Heart left ventricle (tissue), 16 donors: ENCODE measurements at regions not wholly inside any gene's neighbourhood (a gene's known extent, or its start where the extent isn't known, plus 50 kb on each side); places are given as distances from the start of the nearest gene placed in this dataset.

Experiments used
- ATAC-seq, 4 donors: fragments of 200-7000 bp; cut with Tn5 transposase; one replicate each; pipeline ENCODE4 v1.9.1; 2020 to 2022; ENCODE audit warnings: moderate library complexity in 4 of 4, mild to moderate bottlenecking in 3 of 4, moderate number of reproducible peaks in 1 of 4
- DNase-seq, 5 donors: peaks; one replicate each; pipeline ENCODE4 v3.0.0-alpha.2; 2020
- H3K27ac ChIP-seq, 12 donors: fragments of 200-600 bp; sonication (generic) in 4 of 12; one replicate each; pipeline versions ENCODE4 v1.5.0 to v1.8.0; 2016 to 2022; ENCODE audit warnings: mild to moderate bottlenecking in 2 of 12
- H3K27me3 ChIP-seq, 9 donors: fragments of 200-600 bp; sonication (generic) in 2 of 9; one replicate each; pipeline versions ENCODE4 v1.5.1 to v1.8.0; 2016 to 2022; ENCODE audit warnings: mild to moderate bottlenecking in 3 of 9
- H3K36me3 ChIP-seq, 9 donors: fragments of 200-600 bp; sonication (generic) in 2 of 9; one replicate each; pipeline versions ENCODE4 v1.5.0 to v1.8.0; 2018 to 2022; ENCODE audit warnings: mild to moderate bottlenecking in 2 of 9
- H3K4me1 ChIP-seq, 12 donors: fragments of 200-600 bp; sonication (generic) in 4 of 12; one replicate each; pipeline versions ENCODE4 v1.5.0 to v1.8.0; 2016 to 2022; ENCODE audit warnings: mild to moderate bottlenecking in 3 of 12
- H3K4me3 ChIP-seq, 12 donors: fragments of 200-600 bp; sonication (generic) in 4 of 12; one replicate each; pipeline versions ENCODE4 v1.5.0 to v1.8.0; 2017 to 2022; ENCODE audit warnings: mild to moderate bottlenecking in 9 of 12, moderate library complexity in 4 of 12
- H3K9me3 ChIP-seq, 12 donors: fragments of 200-600 bp; sonication (generic) in 4 of 12; one replicate each; pipeline versions ENCODE4 v1.5.0 to v1.8.0; 2016 to 2022; ENCODE audit warnings: mild to moderate bottlenecking in 1 of 12
- CTCF ChIP-seq, 12 donors: fragments of 200-600 bp; sonication (generic) in 4 of 12; IDR thresholded peaks; one replicate each; pipeline versions ENCODE4 v1.5.0 to v1.8.0; 2018 to 2022; ENCODE audit warnings: antibody characterized with exemption in 12 of 12, mild to moderate bottlenecking in 5 of 12
- POLR2A ChIP-seq, 2 donors: fragments of 450-650 bp; IDR thresholded peaks; one replicate each; pipeline ENCODE4 v1.6.1; 2017; ENCODE audit warnings: antibody characterized with exemption in 2 of 2, mild to moderate bottlenecking in 2 of 2, moderate library complexity in 2 of 2
- WGBS, 4 donors: extraction: QIAGEN DNeasy Blood & Tissue Kit in 2 of 4; methylation state at CpG; one replicate each; pipeline versions ENCODE4 v1.1.5 to v1.1.7; 2013 to 2018; 5-methylcytosine and 5-hydroxymethylcytosine counted together
- intact Hi-C, 10 donors: fragments of 100-400 bp; cut with DNase I; formaldehyde crosslinking; loops; one replicate each; pipeline versions ENCODE4 v1.11.1 to v1.14.2; 2022
- donor health status: ischemic (EF 13 %, LVEDD 7.1; RV severe dilation, severe dysfunction).
- donor health status: healthy with polysubstance abuse.
- donor health status: DM: no; HTN: yes; CAD: no.
- donor health status: DM: no; HTN: no; CAD: no.
- donor health status: ischemic (EF 25% LVEDD 6.9; RV normal size, moderate dysfunction).
- donor health status: ischemic (EF 25% LVEDD 5.7; RV mildly dilated, moderate dysfunction).
- donor health status: healthy.
- donor health status: DM: yes; HTN: yes; CAD: no.
- donor health status: ischemic (EF 35%, LVEDD 5.7; RV mildly dilated, moderate dysfunction).
- donor health status: nonischemic (EF 11% LVEDD 7.7; RV severe dilation, severe dysfunction).
- donor health status: DM: yes; HTN: yes; CAD: no.
- donor health status: PGD.
- donor health status: ischemic (EF 29% LVEDD 5.4; RV normal size, mild dysfunction).
- donor health status: nonischemic (EF 23%, LVEDD 6.1; RV moderate dilation, normal function).

- WGBS, 4 donors, result 85 to 88% (median 86%) methylated on average over 15 to 17 of the region's 17 CpGs
- TF ChIP-seq CTCF (IDR thresholded peaks at IDR 0.05) (no peak), POLR2A (IDR thresholded peaks at IDR 0.05) (no peak)
- Histone ChIP-seq H3K4me1 (peaks cover 0 to 8% (median 0%) of the 10 kb centered on the region in 12 donors), H3K27me3 (peaks cover 0 to 64% (median 13%) of the 10 kb centered on the region in 9 donors), H3K4me3 (no peak overlapping the region), H3K27ac (no peak overlapping the region), H3K9me3 (peaks cover 0 to 10% (median 5%) of the 10 kb centered on the region in 12 donors), H3K36me3 (no peaks in the 10 kb centered on the region)
- DNase-seq, result no peak
- intact Hi-C loops, result no loop called here
- no peak for ATAC-seq
Observed at GRCh38 chr22:27090611-27091011, 433.2 kb downstream of the MIAT start.

- H3K27me3 ChIP-seq, result peaks cover 0 to 47% (median 4%) of the 10 kb centered on the region in 9 donors
- peaks cover 0 to 8% (median 0%) of the 10 kb centered on the region in 12 donors for H3K4me1 ChIP-seq
- WGBS, 4 donors, result 67 to 96% (median 76%) methylated on average over 4 of the region's 4 CpGs
- DNase-seq (no peak), ATAC-seq (no peak)
- H3K9me3 ChIP-seq, result peaks cover 0 to 4% (median 0%) of the 10 kb centered on the region in 12 donors
- intact Hi-C loops, result no loop called here
- H3K27ac ChIP-seq, result no peak overlapping the region
- no peaks in the 10 kb centered on the region for H3K36me3 ChIP-seq
- no peak for TF ChIP-seq CTCF (IDR thresholded peaks at IDR 0.05)
- H3K4me3 ChIP-seq, result no peak overlapping the region
Observed at GRCh38 chr22:27093422-27093821, 436.0 kb downstream of the MIAT start.

GRCh38 chr22:27094633-27095308, 437.4 kb downstream of the MIAT start:
- WGBS, 4 donors, result 67 to 73% (median 71%) methylated on average over 11 of the region's 11 CpGs
- ATAC-seq, result peak; percentile 40 to 88 (median 62)
- peaks cover 0 to 42% (median 3%) of the 10 kb centered on the region in 9 donors for H3K27me3 ChIP-seq
- intact Hi-C loops, result no loop called here
- no peaks in the 10 kb centered on the region for H3K9me3 ChIP-seq
- peak overlapping the region in 1 of 12 donors; percentile 13 for H3K27ac ChIP-seq
- DNase-seq, result peak in 2 of 5 donors; percentile 32 to 71
- TF ChIP-seq POLR2A (IDR thresholded peaks at IDR 0.05) (no peak), CTCF (IDR thresholded peaks at IDR 0.05) (no peak)
- H3K4me1 ChIP-seq, result peaks cover 0 to 8% (median 0%) of the 10 kb centered on the region in 12 donors
- no peaks in the 10 kb centered on the region for H3K36me3 ChIP-seq
- H3K4me3 ChIP-seq, result no peak overlapping the region

- intact Hi-C loops, result no loop called here
- Histone ChIP-seq H3K36me3 (no peaks in the 10 kb centered on the region), H3K4me3 (no peak overlapping the region), H3K27ac (no peak overlapping the region), H3K27me3 (peaks cover 0 to 49% (median 9%) of the 10 kb centered on the region in 9 donors), H3K4me1 (peaks cover 0 to 14% (median 0%) of the 10 kb centered on the region in 12 donors), H3K9me3 (no peaks in the 10 kb centered on the region)
- 70 to 73% (median 73%) methylated on average over 5 of the region's 5 CpGs for WGBS, 4 donors
- ATAC-seq (no peak), DNase-seq (no peak)
- no peak for TF ChIP-seq CTCF (IDR thresholded peaks at IDR 0.05)
- no peak for TF ChIP-seq POLR2A (IDR thresholded peaks at IDR 0.05)
Observed at GRCh38 chr22:27097506-27097905, 440.1 kb downstream of the MIAT start.
